GM21528 (cell line): ENCODE measurements at regions not wholly inside any gene's neighbourhood (a gene's known extent, or its start where the extent isn't known, plus 50 kb on each side); places are given as distances from the start of the nearest gene placed in this dataset.
"Not testable (repeated sequence)": the region's sequence is repeated elsewhere in the genome, so short reads cannot be mapped to it uniquely, and the experiment has no call there.

Experiments
- ATAC-seq: cut with Tn5 transposase; IDR thresholded peaks from one replicate; pipeline ENCODE4 v1.9.1; 2021; ENCODE audit warnings: mild to moderate bottlenecking, moderate library complexity; ENCODE audit not compliant: unreplicated experiment, low FRiP score

DNA sequence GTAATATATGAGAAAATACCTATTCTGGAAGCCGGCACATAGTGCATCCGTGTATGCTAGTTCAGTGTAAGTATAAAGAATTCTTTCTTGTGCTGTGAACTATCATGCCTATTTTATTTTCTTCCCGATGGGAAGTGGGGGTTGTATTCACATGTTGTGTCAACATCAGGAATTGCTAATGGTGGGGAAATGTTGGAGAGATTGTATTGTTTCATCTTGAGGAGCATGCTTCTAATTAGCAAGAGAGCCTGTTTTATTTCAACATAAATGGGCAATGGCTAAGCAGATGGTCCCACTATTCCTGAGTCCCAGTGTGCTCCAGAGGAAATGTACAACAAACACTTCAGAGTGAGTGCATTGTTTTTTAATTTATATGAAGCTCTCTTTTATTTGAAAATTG, 485.2 kb downstream of the PLPP3 start:
- no peak for ATAC-seq

DNA sequence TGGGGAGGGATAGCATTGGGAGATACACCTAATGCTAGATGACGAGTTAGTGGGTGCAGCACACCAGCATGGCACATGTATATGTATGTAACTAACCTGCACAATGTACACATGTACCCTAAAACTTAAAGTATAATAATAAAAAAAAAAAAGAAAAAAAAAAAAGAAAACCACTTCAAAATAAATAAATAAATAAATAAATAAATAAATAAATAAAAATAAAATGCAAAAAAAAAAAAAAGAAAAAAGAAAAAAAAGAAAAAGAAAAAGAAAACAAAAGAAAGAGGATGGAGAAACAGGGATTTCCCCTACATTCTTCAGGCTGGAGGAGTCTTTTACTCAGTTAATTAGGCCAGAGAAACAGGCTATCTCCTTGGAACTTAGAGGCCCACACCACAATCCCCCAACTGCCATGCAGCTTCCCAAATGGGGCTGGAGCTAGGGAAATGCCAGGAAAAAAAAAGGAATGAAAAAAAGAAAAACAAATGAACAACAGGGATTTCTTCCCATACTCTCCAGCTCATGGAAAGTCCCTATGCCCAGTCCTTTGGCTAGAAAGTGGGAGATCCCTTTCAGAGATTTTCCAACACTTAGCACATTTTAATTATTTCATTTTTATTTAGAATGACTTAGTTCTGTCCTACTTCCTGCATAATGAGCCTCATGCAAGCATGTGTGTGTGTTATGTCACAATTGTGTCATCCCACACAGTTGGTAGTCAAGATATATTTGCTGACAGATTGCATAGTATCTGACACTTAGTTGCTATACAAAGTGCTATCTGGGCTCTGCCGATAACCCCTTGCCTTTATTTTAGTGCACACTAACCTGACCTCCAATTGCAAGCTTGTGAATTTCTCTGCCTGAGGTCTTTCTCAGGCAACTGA, 486.4 kb downstream of the PLPP3 start:
- ATAC-seq: no peak

GRCh38 chr1:56089826-56090225, 489.5 kb downstream of the PLPP3 start:
- not testable (repeated sequence) for ATAC-seq

- ATAC-seq: no peak
Measured at GRCh38 chr1:56084246-56084645, 495.1 kb downstream of the PLPP3 start.

DNA sequence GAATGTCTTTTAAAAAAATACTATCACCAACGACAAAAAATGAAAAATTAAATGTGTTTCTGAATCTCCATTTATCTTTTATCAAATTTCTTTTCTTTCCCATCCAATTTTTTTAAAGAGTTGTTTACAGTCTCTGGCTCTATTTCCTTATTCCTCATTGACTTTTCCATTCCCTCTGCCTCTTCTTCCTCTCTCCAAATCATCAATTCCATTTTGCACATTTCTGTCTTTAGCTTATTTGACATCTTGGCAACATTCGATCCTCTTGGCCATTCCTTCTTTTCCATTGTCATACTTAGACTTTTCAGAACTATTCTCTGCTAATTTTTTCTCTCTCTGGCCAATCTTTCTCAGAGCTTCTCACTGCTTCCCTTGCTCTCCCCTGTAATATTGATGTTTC, 497.6 kb downstream of the PLPP3 start:
- no peak for ATAC-seq

DNA sequence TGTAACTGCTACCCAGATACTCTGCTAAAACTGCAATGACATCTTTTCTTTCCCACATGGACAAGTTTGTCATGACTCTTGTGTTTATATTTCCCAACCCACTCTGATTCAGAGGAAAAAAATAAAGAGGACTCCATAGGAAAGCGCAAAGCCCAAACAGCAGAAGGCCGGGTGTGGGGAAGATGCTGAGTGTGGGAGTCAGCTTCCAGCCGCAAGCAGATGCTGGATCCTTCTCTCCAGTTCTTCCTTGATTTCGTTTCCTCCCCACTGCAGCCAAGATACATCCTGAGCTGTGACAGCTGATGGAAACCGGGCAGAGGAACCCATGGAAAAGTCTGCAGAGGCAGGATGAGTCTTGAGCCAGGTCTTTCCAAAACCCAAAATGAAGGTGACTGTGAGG, 498.2 kb downstream of the PLPP3 start:
- no peak for ATAC-seq

DNA sequence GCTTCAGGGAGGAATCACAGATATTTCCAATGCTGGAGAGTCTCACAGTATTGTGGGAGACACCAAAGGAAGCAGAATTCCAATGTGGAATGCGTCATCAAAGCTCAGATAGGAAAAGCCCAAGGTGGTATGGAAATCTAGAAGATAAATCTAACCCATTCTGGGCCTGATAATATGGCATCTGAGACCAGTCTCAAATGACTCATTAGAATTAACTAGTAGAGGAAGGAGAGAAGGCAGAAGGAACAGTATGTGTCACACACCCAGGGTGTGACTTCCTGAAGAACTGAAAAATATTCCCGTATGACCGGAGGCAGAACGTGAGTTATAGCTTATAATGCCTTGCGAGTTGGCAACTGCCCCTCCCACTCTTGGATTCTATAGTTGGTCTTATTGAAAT, 499.2 kb downstream of the PLPP3 start:
- no peak for ATAC-seq

GRCh38 chr1:56079391-56079790, 500.0 kb downstream of the PLPP3 start:
- ATAC-seq: no peak

DNA sequence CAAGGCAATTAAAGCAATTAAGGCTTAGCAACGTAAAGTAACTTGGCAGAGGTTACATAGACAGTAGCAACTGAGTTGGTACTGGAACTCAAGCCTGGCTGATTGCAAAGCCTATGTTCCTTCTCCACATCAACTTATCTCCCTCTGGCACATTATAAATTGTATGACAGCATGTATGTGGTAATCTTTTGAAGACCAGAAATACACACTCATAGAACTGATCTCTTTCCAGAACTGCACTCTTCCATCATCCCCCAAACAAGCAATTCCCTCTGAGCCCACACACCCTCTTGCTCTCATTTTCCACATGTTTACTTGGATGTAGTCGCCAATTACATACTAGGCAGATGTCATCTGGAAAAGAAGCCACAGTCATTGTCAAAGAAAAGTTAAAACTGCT, 502.2 kb downstream of the PLPP3 start:
- ATAC-seq: no peak

- ATAC-seq: no peak
Measured at GRCh38 chr1:56074007-56074651, 505.2 kb downstream of the PLPP3 start.

DNA sequence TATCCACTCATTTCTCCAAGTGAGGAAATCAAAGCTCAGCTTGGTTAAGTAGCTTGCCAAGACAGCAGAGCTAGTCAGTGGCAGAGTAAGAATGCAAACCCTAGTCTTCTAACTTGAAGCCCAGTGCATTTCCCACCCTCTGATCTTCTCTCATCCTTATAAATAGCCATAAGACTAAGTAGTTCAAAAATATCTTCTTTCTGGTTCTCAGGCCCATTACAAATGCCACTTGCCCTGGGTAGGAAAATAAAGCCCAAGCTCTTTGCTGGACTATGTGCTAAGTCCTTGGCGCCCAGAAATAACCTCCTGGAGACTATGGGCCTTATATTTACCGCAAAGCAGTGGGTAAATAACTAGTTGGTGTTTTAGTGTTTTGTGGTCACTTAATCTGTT, 505.8 kb downstream of the PLPP3 start:
- no peak for ATAC-seq

DNA sequence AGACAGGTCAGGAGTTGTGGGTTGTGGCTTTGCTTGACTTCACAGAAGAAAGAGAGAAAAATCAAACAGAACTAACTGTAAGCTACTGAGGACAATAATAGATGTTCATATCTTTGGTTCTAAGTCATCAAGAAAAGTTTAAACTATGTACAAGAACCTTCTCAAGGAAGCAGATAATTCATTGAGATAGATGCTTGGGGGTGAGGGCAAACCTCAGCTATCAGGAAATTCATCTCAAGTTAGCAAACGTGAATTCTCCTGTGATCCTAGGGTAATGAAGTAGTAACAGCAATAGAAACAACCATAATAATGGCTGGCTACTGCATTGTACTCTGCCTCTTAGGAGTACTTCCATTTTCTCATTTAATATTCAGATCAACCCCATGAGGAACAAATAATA, 506.2 kb downstream of the PLPP3 start:
- no peak for ATAC-seq

GRCh38 chr1:56072310-56072709, 507.1 kb downstream of the PLPP3 start:
- no peak for ATAC-seq

DNA sequence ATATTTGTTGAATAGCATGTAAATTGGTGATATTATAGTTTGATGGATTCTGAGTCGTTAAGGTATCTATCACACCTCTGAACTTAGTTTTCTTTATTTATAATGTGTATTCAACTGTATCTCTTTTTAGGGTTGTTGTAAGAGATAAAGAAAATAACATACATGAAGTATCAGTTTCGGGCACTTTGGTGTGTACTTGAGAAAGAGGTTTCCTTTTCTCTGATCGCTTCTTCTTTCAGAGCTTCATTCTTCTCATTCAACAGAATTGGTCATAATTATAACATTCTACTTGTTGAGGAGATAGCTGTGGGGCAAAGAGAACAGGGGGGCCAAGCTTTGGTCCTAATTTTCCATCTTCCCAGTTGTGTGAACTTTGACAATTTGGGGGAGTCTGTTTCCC, 508.0 kb downstream of the PLPP3 start:
- ATAC-seq: no peak

- ATAC-seq: no peak
Measured at GRCh38 chr1:56070601-56071000, 508.8 kb downstream of the PLPP3 start.

DNA sequence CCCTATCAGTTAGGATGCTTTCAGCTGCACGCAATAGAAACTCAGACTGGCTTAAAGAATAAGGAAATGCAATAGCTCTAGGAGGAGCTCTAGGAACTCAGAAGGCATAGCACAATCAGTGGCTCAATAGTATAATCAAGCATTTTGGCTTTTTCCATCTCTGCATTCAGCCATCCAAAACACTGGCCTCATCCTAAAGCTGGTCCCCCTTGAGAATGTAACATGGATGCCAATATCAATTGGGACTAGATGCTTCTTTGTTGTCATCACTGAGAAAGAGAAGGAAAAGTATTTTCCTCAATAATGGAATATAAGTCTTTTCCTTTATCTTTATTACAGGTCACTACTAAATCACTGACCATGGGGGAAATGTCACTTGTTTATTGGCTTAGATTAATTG, 509.5 kb downstream of the PLPP3 start:
- no peak for ATAC-seq

DNA sequence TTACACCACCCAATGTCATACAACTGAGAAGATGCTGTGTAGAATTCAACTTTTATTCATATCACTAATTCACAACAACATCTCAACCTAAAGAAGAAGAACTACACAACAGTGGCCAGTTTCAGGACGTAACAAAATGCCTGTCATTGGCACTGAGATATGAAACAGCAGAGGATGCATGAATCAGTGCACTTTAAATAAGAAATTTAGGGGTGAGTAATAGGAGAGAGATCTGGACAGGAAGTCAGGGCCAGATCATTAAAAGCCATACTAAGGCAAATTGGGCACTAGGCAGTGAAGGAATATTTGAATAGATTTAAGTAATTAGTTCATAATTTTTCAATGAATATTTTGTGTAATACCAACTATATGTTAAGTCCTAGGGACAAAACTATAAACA, 510.5 kb downstream of the PLPP3 start:
- ATAC-seq: no peak

GRCh38 chr1:56068210-56068609, 511.2 kb downstream of the PLPP3 start:
- ATAC-seq: no peak

DNA sequence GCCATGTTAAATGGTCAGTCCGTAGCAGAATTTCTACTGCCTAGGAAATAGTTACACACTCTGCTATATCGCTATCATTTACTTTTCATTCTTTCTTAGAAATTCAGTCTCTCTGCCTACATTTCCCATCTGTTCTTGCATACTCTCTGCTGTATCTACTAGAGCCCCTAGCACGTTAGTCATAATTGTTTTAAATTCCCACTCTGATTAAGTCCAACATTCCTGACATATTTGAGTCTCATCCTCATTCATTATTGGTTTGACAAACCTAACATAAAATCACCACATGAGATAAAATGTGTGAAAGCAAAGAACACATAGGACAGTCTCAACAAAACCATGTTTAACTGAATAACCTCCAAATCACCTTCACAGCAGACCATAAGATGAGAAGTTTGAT, 513.6 kb downstream of the PLPP3 start:
- no peak for ATAC-seq

DNA sequence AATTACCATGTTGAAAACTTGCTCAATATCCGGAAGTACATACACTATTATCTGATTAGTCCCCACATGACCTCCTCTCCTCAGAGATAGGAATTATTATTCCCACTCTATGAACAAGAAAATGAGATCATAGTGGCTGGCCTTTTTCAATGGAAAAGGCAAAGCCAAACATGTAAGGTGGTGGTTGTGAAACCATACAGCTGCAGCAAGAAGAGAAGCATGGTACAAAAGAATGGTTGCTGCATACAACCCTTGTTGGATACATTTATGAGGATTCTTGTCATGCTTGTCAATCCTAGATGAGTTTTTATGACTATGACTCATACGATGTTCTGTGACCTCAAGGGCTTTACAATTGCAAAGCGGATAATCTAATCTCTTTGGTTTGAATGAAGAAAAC, 514.7 kb downstream of the PLPP3 start:
- ATAC-seq: no peak

DNA sequence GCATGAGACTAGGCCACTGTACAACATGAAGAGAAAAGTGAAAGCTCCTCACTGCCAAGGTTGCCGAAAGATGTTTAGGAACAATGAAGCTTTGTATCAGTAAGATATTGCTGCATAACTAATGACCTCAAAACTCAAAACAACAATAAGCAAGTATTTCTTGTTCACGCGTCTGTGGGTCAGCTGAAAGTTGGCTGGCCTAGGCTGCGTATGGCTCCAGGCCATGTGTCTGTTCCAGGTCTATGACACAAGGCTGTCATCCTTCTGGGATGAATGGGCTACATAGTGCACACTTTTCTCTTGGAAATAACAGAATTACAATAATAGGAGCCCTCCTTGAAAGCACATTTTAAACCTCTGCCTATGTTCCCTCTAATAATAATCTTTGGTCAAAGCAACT, 515.9 kb downstream of the PLPP3 start:
- ATAC-seq: no peak

DNA sequence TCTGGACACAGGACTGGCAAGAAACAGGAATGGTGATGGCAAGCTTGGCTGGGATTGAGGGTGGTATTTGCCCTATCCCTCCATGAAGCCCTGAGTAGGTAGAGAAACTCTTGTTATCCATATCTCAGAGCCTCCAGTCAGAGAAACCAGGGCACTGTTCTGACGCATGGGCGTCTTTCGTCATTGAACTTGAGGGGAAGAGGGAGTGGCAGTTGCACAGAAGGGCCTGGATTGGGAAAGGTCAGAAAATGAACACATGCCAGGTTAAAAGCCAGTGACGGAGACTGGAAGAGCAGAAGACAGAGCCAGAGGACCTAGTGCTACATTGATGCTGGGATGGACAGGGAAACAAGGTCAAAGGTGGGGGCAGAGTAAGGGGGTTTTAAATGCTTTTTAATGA, 516.7 kb downstream of the PLPP3 start:
- ATAC-seq: no peak
